GM10266 (cell line): ENCODE measurements at regions not wholly inside any gene's neighbourhood (a gene's known extent, or its start where the extent isn't known, plus 50 kb on each side); places are given as distances from the start of the nearest gene placed in this dataset.

ENCODE experiments used
- DNase-seq: peaks from one replicate; pipeline ENCODE4 v3.0.0; 2012; ENCODE audit errors: extremely low spot score
- CTCF ChIP-seq: IDR thresholded peaks from 2 replicates; pipeline ENCODE4 v1.5.1; 2012; ENCODE audit warnings: mild to moderate bottlenecking, low read depth; ENCODE audit not compliant: control insufficient read depth, insufficient read depth; ENCODE audit errors: missing control alignments

- no peak for DNase-seq
- TF ChIP-seq CTCF: no peak
Measured at GRCh38 chr7:1290679-1291356, 58.1 kb downstream of the UNCX start.

- no peak for DNase-seq
- TF ChIP-seq CTCF: no peak
Measured at GRCh38 chr7:1291357-1291689, 58.7 kb downstream of the UNCX start.

- no peak for TF ChIP-seq CTCF
- no peak for DNase-seq
Measured at GRCh38 chr7:1291845-1292765, 59.4 kb downstream of the UNCX start.

- no peak for DNase-seq
- TF ChIP-seq CTCF: no peak
Measured at GRCh38 chr7:1292972-1293830, 60.5 kb downstream of the UNCX start.

- DNase-seq: no peak
- TF ChIP-seq CTCF: no peak
Measured at GRCh38 chr7:1293950-1294411, 61.3 kb downstream of the UNCX start.

GRCh38 chr7:1295776-1296355 is 63.2 kb downstream of the UNCX start:
- TF ChIP-seq CTCF: no peak
- DNase-seq: no peak
